ENCODE measurements at regions not wholly inside any gene's neighbourhood (a gene's known extent, or its start where the extent isn't known, plus 50 kb on each side); places are given as distances from the start of the nearest gene placed in this dataset.

GRCh38 chr4:12968345-12968744 lies 515.8 kb downstream of the RAB28 start (continued):
- TF ChIP-seq NR2F1 (CRISPR knock-in tag; IDR thresholded peaks at IDR 0.05): no peak
- TF ChIP-seq ZBTB38 (CRISPR knock-in tag; IDR thresholded peaks at IDR 0.05): no peak
- no peak for TF ChIP-seq ZNF432 (CRISPR knock-in tag; IDR thresholded peaks at IDR 0.05; ENCODE audit: borderline replicate concordance)
- no peak for TF ChIP-seq DRAP1 (CRISPR knock-in tag; IDR thresholded peaks at IDR 0.05)
- no peak for TF ChIP-seq ZNF264 (CRISPR knock-in tag; IDR thresholded peaks at IDR 0.05)
- TF ChIP-seq ZBTB42 (CRISPR knock-in tag; IDR thresholded peaks at IDR 0.05): no peak
- TF ChIP-seq ZNF282 (IDR thresholded peaks at IDR 0.05; ENCODE audit: partially characterized antibody): no peak
- no peak for TF ChIP-seq ZXDC (CRISPR knock-in tag; IDR thresholded peaks at IDR 0.05)
- no peak for TF ChIP-seq CBX5 (CRISPR knock-in tag; IDR thresholded peaks at IDR 0.05; ENCODE audit: borderline replicate concordance)
- no peak for TF ChIP-seq RBFOX2 (IDR thresholded peaks at IDR 0.05; ENCODE audit: low read depth, low read length)
- no peak for TF ChIP-seq TARDBP (CRISPR knock-in tag; IDR thresholded peaks at IDR 0.05)

- ChIA-PET CTCF (ENCODE audit: low intra/inter-chr PET ratio, low total read pairs) (no interaction called here), POLR2A (no interaction called here)
- H3K9me3 ChIP-seq (ENCODE audit: low read length): no peaks in the 10 kb centered on the region
- intact Hi-C loops (cut with micrococcal nuclease; ENCODE audit: unreplicated experiment) (no loop called here), in situ Hi-C loops (cut with HindIII; ENCODE audit: extremely low pct_ligation_motif_present, low pct_unique_long_range_greater_than_20kb) (no loop called here)
- no peaks in the 10 kb centered on the region for H4K20me1 ChIP-seq (ENCODE audit: insufficient read depth, low read length)
- no peak overlapping the region for H3K9ac ChIP-seq (ENCODE audit: insufficient read depth, low read depth, low read length)
- TF ChIP-seq AGO1 (IDR thresholded peaks at IDR 0.05; ENCODE audit: low read depth, low read length, poor library complexity, severe bottlenecking) (no peak), ZSCAN20 (CRISPR knock-in tag; IDR thresholded peaks at IDR 0.05; ENCODE audit: borderline replicate concordance) (no peak), PITX1 (CRISPR knock-in tag; IDR thresholded peaks at IDR 0.05) (no peak), ZMAT3 (CRISPR knock-in tag; conservative IDR thresholded peaks at IDR 0.05) (no peak), ZNF280D (CRISPR knock-in tag; IDR thresholded peaks at IDR 0.05) (no peak)
- FAIRE-seq: no peak
- no peaks in the 10 kb centered on the region for H3K27me3 ChIP-seq (ENCODE audit: control insufficient read depth in 1 of 2, insufficient read depth in 2 of 2, low read length in 2 of 2)
- no peak for DNase-seq (ENCODE audit: low spot score)
- no peak overlapping the region for H3K4me2 ChIP-seq (ENCODE audit: low read depth, low read length)
- no peaks in the 10 kb centered on the region for H3K36me3 ChIP-seq (replicated peaks in 1 of 2; ENCODE audit: control insufficient read depth in 1 of 2, insufficient read depth in 2 of 2, low read length in 2 of 2)
- no peak overlapping the region for H3K4me3 ChIP-seq (replicated peaks in 1 of 3; ENCODE audit: insufficient read depth in 1 of 3, low read depth in 2 of 3, low read length in 3 of 3)
- H3K27ac ChIP-seq (ENCODE audit: extremely low read length, insufficient read depth, low read length): no peak overlapping the region
- no peak for ATAC-seq
- H3K79me2 ChIP-seq (ENCODE audit: insufficient read depth, low read length): no peaks in the 10 kb centered on the region
- WGBS (ENCODE audit: low lambda C conversion rate): 95% methylated on average over 5 of the region's 5 CpGs
- H2AFZ ChIP-seq (ENCODE audit: low read length): no peak overlapping the region
- no TSS peak for BruUV-seq (replicated peaks)
- H3K4me1 ChIP-seq (ENCODE audit: insufficient read depth, low read length): peaks cover 39% of the 10 kb centered on the region
Observed at GRCh38 chr4:12966726-12967125, 517.4 kb downstream of the RAB28 start.

Data from HepG2 (cell line).